Left hindlimb (tissue), 1 donor: ENCODE measurements at regions not wholly inside any gene's neighbourhood (a gene's known extent, or its start where the extent isn't known, plus 50 kb on each side); places are given as distances from the start of the nearest gene placed in this dataset.
"Not testable (repeated sequence)": the region's sequence is repeated elsewhere in the genome, so short reads cannot be mapped to it uniquely, and the experiment has no call there.

Source experiments
- DNase-seq: peaks from one replicate; pipeline ENCODE4 v3.0.0-alpha.2; 2018

- no peak for DNase-seq
Measured at GRCh38 chrX:148268673-148269072, 231.7 kb upstream of the AFF2 start.

- DNase-seq = no peak
Measured at GRCh38 chrX:148269513-148269912, 230.9 kb upstream of the AFF2 start.

- no peak for DNase-seq
Measured at GRCh38 chrX:148270499-148270898, 229.9 kb upstream of the AFF2 start.

- DNase-seq = no peak
Measured at GRCh38 chrX:148271263-148271662, 229.2 kb upstream of the AFF2 start.

GRCh38 chrX:148281920-148282319 lies 218.5 kb upstream of the AFF2 start:
- no peak for DNase-seq

- no peak for DNase-seq
Measured at GRCh38 chrX:148282504-148282903, 217.9 kb upstream of the AFF2 start.

- DNase-seq = no peak
Measured at GRCh38 chrX:148284056-148284455, 216.4 kb upstream of the AFF2 start.

DNA sequence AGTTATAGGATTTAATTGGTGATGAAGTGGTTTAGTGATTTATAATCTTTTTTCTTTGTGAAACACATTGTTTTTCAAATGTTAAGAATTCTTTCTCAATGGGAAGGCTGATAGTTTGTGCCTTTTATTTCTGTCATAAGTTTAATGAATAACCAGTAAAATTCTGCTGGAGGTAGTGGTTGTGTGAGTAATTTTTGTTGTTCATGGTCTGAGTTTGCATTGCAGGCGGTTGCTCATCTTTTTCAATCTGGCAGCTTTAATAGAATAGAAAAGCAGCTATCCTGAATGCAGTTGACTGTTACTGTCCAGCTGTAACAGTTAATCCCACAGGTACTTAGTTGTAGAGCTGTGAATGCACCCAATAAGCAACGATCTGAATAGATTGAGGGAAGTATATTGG lies 215.6 kb upstream of the AFF2 start:
- no peak for DNase-seq

- no peak for DNase-seq
Measured at GRCh38 chrX:148288451-148288850, 212.0 kb upstream of the AFF2 start.

- no peak for DNase-seq
Measured at GRCh38 chrX:148290041-148290440, 210.4 kb upstream of the AFF2 start.

GRCh38 chrX:148290931-148291330 lies 209.5 kb upstream of the AFF2 start:
- no peak for DNase-seq

DNA sequence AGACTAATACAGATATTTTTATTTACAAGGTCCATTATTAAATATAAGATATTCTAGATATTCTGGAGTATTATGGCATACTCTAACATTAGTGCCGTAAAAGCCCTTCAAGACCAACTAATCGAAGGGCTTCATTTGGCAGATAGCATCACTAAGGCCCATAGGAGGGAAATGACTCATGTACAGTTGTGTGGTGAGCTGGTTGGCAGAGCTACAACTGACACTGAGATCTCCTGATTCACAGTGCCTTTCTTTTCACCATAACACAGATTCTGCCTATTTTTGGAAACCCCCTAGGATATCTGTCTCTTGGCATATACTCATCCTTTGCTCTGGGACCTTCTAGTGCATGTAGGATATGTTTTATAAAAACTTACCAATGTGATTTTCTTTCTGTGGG lies 201.7 kb upstream of the AFF2 start:
- DNase-seq = no peak

DNA sequence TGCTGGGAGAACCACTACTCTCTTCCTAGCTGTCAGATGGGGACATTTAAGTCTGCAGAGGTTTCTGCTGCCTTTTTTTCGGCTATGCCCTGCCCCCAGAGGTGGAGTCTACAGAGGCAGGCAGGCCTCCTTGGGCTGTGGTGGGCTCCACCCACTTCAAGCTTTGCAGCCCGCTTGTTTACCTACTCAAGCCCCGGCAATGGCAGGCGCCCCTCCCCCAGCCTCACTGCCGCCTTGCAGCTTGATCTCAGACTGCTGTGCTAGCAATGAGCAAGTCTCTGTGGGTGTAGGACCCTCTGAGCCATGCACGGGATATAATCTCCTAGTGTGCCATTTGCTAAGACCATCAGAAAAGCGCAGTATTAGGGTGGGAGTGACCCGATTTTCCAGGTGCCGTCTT lies 195.2 kb upstream of the AFF2 start:
- DNase-seq = not testable (repeated sequence)

GRCh38 chrX:148309413-148309812 lies 191.0 kb upstream of the AFF2 start:
- DNase-seq = no peak

DNA sequence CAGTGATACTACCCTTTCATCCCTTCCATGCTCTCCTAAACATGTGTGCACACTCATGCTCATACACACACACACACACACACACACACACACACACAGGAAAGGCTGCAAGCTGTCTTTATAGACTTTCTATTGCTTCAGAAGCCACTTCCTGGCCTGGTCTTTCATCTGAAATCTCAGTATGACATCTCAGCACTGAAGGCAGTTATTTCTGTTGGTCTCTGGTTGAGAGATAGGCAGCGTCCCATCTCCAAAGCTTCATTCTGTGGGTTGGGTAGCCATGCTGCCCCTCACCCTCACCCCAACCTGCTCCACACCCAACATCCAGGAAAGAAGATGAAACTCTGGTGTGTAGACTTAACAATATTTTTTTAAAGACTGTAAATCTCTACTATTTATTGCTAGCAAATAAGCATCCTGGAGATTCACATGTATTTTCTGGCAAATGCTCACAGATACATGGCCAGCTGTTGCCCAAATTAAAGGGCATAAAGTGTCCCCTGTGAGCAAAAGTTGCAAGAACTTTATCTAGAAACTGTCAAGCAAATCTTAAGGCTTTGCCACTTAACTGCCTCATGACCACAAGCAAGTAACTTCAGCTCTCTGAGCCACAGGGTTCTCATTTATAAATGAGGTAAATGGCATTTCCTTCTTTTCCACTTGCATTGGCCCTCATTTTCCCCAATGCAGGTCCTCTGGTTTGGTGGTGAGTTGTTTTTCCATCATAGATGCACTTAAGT lies 189.8 kb upstream of the AFF2 start:
- no peak for DNase-seq

DNA sequence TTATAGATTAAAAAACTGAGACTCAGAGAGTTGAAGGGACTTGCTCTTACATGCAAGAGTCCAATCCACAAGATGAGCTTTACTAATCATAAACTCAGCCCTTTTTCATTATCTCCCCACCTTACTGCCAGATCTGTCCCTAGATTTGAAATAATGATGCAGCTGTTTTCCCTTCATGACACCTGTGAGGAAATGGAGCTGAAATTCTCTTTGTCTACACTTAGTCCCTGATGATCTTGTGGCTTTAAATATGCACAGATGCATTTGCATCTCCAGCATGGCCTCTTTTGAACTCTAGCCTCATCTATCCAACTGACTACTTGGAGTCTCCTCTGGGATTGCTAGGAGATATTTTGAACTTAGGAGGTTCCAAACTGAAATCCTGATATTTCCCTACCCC lies 188.9 kb upstream of the AFF2 start:
- DNase-seq = no peak

DNA sequence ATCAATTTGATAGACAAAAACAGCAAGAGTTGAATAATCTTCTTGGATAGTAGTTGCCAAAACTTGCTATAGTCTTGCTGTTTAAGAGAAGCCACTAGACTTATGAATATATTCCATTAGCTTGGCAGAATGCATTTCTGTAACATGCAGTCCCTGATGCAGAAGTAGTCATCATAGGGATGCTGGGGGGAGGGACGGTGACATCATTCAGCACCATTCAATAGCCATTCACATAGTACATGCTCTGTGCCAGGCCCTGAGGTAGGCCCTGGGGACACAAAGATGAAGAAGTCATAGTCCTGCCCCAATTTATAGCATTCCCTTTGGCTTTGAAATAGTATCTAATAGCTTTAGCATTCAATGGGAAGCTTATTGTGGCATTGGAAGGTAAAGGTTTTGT lies 185.5 kb upstream of the AFF2 start:
- DNase-seq = no peak

DNA sequence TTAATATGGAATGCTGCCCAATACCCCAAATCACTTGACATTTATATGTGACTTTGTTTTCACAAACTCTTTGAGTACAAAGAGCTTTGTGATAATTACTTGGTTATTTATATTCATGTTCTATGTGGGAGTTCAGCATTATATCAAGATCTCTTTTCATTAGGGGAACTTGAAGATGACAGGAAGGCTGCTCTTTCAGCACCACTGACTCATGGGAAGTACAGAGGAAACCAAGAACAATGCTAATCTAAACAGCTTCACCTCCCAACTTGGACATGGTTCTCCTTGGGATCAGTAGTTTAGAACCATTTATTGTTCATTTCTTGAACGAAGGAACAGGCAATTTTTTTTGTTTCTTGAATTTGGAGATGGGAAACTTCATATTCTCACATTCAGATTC lies 184.0 kb upstream of the AFF2 start:
- DNase-seq = no peak

- no peak for DNase-seq
Measured at GRCh38 chrX:148322906-148323305, 177.5 kb upstream of the AFF2 start.

DNA sequence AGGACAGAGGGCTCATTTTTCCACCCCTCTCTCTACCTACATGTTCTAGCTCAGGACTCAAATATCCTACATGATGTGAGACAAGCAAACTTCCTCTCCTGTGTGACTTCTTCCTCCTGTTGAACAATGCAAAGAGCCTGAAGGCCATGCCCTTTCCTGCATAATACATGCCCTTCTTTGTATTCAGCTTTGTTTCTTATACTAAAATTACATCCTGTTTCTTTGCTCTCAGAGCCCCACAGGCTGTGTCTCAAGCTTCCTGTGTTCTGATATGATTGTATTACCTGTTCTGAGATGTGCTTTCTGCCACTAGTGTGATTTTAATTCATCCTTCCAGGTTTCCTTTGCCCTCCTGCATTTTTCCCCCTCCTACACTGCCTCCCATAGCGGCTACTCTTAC lies 166.4 kb upstream of the AFF2 start:
- DNase-seq = no peak

- no peak for DNase-seq
Measured at GRCh38 chrX:148337873-148338272, 162.5 kb upstream of the AFF2 start.

DNA sequence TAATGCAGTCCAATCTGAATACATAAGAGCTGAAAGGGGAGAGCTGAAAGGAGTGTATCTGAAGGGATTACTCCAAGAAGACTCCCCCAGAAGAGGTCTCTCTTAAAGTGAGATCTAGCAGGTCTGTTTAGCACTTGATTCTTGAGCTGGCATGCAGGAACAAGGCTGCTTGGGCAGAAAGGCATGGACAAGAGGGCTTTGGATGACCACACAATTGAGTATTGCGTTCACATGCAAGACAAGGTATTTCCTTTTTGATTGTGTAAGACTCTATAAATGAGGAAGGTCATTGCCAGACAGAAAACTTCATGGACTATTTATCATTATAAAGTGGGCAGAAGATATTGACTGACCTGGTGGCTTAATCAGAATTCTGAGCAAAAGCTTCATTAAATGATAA lies 145.5 kb upstream of the AFF2 start:
- no peak for DNase-seq

GRCh38 chrX:148361641-148362040 lies 138.8 kb upstream of the AFF2 start:
- no peak for DNase-seq

DNA sequence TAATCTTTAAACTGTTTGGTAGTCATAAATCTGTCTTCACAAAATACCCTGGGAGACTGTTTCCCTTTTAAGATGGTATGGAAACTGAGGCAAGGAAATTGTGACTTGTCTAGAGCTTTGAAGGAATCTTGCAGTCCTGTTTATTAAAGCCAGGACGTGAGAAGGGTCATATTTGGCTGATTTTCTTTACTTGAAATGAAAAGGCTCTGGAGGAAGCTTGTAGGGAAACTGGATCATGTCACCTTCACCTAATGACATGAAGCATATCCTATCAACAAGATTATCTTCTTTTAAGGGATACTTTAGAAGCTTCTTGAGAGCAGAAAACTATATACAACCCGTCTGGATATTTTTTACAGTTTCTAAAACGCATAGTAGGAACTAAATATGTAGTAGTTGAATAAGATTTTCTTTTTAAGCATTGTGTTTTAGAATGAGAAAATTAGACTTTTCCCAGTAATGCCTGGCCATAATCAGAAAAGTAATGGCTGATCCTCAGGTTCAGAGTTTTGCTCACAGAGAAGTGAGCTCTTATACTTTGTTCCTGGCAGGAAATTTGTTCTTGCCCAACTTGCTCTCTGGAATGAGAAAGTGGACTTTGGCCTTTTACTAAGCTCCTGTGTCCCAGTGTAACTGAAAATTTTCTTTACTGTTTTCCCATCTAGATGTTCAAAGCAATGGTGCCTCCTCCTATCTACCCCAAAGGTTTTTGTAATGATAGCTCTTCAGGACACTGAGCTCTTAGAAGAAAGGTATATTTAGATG lies 136.8 kb upstream of the AFF2 start:
- no peak for DNase-seq

DNA sequence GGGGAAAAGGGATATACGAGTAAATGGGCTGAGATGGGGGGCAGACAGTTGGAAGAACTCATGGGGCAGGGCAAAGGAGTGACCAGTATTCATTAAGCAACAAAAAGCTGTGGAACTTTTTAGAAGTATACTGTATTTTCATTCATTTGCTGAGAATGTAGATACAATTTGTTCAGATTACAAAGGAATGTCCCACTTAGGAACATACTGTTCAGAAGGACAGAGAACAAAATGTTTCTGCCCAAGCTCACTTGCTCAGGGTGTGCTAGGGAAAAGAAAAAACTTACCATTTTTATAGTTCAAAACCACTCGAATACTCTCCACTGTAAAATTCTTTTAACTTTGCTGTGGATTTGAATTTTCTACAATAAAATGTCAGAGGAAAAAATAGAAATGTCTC lies 135.2 kb upstream of the AFF2 start:
- no peak for DNase-seq
